Mesenchymal stem cell (in vitro differentiated cells and primary cell): ENCODE measurements at regions not wholly inside any gene's neighbourhood (a gene's known extent, or its start where the extent isn't known, plus 50 kb on each side); places are given as distances from the start of the nearest gene placed in this dataset.
"Not testable (repeated sequence)": the region's sequence is repeated elsewhere in the genome, so short reads cannot be mapped to it uniquely, and the experiment has no call there.

Experiments
- DNase-seq: peaks from one replicate; pipeline ENCODE4 v3.0.0-alpha.2; 2013
- H2AFZ ChIP-seq: one replicate; pipeline ENCODE4 v1.6.1; 2013; ENCODE audit warnings: low read depth, mild to moderate bottlenecking, control low read depth, inconsistent platforms, low read length, moderate library complexity
- H2AK5ac ChIP-seq: 2 replicates; pipeline ENCODE4 v1.6.1; 2013; ENCODE audit warnings: low read length, moderate library complexity, mild to moderate bottlenecking, inconsistent platforms; ENCODE audit not compliant: severe bottlenecking
- H2BK120ac ChIP-seq: one replicate; pipeline ENCODE4 v1.6.1; 2013; ENCODE audit warnings: low read depth, mild to moderate bottlenecking, inconsistent platforms, low read length, moderate library complexity
- H2BK12ac ChIP-seq, 2 experiments: one replicate each; pipeline ENCODE4 v1.6.1; 2013; ENCODE audit warnings: inconsistent platforms in 2 of 2, low read length in 2 of 2, mild to moderate bottlenecking in 2 of 2, moderate library complexity in 2 of 2, control low read depth in 1 of 2
- H2BK15ac ChIP-seq: one replicate; pipeline ENCODE4 v1.6.1; 2013; ENCODE audit warnings: mild to moderate bottlenecking, low read depth, inconsistent platforms; ENCODE audit not compliant: poor library complexity, severe bottlenecking
- H2BK5ac ChIP-seq: 2 replicates; pipeline ENCODE4 v1.6.1; 2013; ENCODE audit warnings: low read depth, mild to moderate bottlenecking, low read length, control low read depth, inconsistent platforms; ENCODE audit not compliant: poor library complexity, severe bottlenecking
- H3K14ac ChIP-seq, 2 experiments: one replicate each; pipeline ENCODE4 v1.6.1; 2013; ENCODE audit warnings: inconsistent platforms in 2 of 2, low read length in 2 of 2, control low read depth in 1 of 2, mild to moderate bottlenecking in 1 of 2, moderate library complexity in 1 of 2
- H3K18ac ChIP-seq, 2 experiments: one replicate each; pipeline ENCODE4 v1.6.1; 2013; ENCODE audit warnings: inconsistent platforms in 2 of 2, low read length in 2 of 2, control low read depth in 1 of 2, low read depth in 1 of 2, mild to moderate bottlenecking in 1 of 2
- H3K23ac ChIP-seq, 2 experiments: one replicate each; pipeline ENCODE4 v1.6.1; 2013; ENCODE audit warnings: inconsistent platforms in 2 of 2, low read length in 2 of 2, mild to moderate bottlenecking in 2 of 2, moderate library complexity in 2 of 2, control low read depth in 1 of 2
- H3K27ac ChIP-seq: 2 replicates; pipeline ENCODE4 v1.5.1; 2013; ENCODE audit warnings: mild to moderate bottlenecking, moderate library complexity, low read length, control low read depth, inconsistent platforms; ENCODE audit not compliant: poor library complexity, severe bottlenecking
- H3K27me3 ChIP-seq, 2 experiments: 2 replicates each; pipeline versions ENCODE4 v1.6.1 to v1.7.0; 2013; ENCODE audit warnings: low read length in 2 of 2, mild to moderate bottlenecking in 2 of 2, moderate library complexity in 2 of 2, control low read depth in 1 of 2, inconsistent platforms in 1 of 2; ENCODE audit not compliant: control insufficient read depth in 1 of 2, insufficient read depth in 1 of 2
- H3K36me3 ChIP-seq, 2 experiments: 2 replicates each; pipeline versions ENCODE4 v1.6.1 to v1.7.0; 2013; ENCODE audit warnings: low read length in 2 of 2, control low read depth in 1 of 2, inconsistent platforms in 1 of 2, low read depth in 1 of 2, mild to moderate bottlenecking in 1 of 2; ENCODE audit not compliant: insufficient read depth in 2 of 2, control insufficient read depth in 1 of 2
- H3K4ac ChIP-seq, 2 experiments: one replicate each; pipeline ENCODE4 v1.6.1; 2013; ENCODE audit warnings: inconsistent platforms in 2 of 2, low read length in 2 of 2, mild to moderate bottlenecking in 2 of 2, moderate library complexity in 2 of 2, control low read depth in 1 of 2, low read depth in 1 of 2
- H3K4me1 ChIP-seq: 2 replicates; pipeline ENCODE4 v1.6.1; 2013; ENCODE audit warnings: low read depth, low read length, control low read depth; ENCODE audit not compliant: control insufficient read depth, insufficient read depth
- H3K4me2 ChIP-seq: 2 replicates; pipeline ENCODE4 v1.6.1; 2013; ENCODE audit warnings: low read length, mild to moderate bottlenecking, inconsistent platforms; ENCODE audit not compliant: poor library complexity, severe bottlenecking
- H3K4me3 ChIP-seq, 2 experiments: 2 replicates each; pipeline versions ENCODE4 v1.5.1 to v1.7.0; 2013; ENCODE audit warnings: low read length in 2 of 2, mild to moderate bottlenecking in 2 of 2, control low read depth in 1 of 2, low read depth in 1 of 2; ENCODE audit not compliant: insufficient read depth in 1 of 2
- H3K79me1 ChIP-seq: replicated peaks from 2 replicates; pipeline ENCODE4 v1.6.1; 2013; ENCODE audit warnings: mild to moderate bottlenecking, control low read depth, low read length, inconsistent platforms; ENCODE audit not compliant: poor library complexity, severe bottlenecking
- H3K9ac ChIP-seq: 2 replicates; pipeline ENCODE4 v1.7.0; 2013; ENCODE audit warnings: mild to moderate bottlenecking, low read length, moderate library complexity
- H3K9me3 ChIP-seq: 2 replicates; pipeline ENCODE4 v1.7.0; 2013; ENCODE audit warnings: mild to moderate bottlenecking, low read length; ENCODE audit not compliant: control insufficient read depth
- H4K8ac ChIP-seq: one replicate; pipeline ENCODE4 v1.6.1; 2013; ENCODE audit warnings: inconsistent platforms, mild to moderate bottlenecking, low read length, moderate library complexity
- H4K91ac ChIP-seq: one replicate; pipeline ENCODE4 v1.6.1; 2013; ENCODE audit warnings: mild to moderate bottlenecking, low read length, inconsistent platforms
- WGBS: methylation state at CpG from one replicate; pipeline ENCODE4 v1.1.7; 2013; ENCODE audit warnings: mixed read lengths; 5-methylcytosine and 5-hydroxymethylcytosine counted together

GRCh38 chr3:135596563-135596962 is 369.0 kb upstream of the PPP2R3A start:
- no peak overlapping the region for H3K18ac ChIP-seq
- no peak overlapping the region for H3K14ac ChIP-seq
- no peak overlapping the region for H2BK12ac ChIP-seq
- H3K4me2 ChIP-seq, result no peak overlapping the region
- no peak overlapping the region for H2BK5ac ChIP-seq
- no peak overlapping the region for H2AK5ac ChIP-seq
- H2BK120ac ChIP-seq, result no peak overlapping the region
- WGBS, result 80% methylated on average over 1 of the region's 2 CpGs
- no peaks in the 10 kb centered on the region for H3K4me1 ChIP-seq
- no peak overlapping the region for H2AFZ ChIP-seq
- no peak overlapping the region for H3K27ac ChIP-seq
- no peaks in the 10 kb centered on the region for H3K36me3 ChIP-seq
- no peak overlapping the region for H3K4ac ChIP-seq
- H3K9ac ChIP-seq, result no peak overlapping the region
- H3K79me1 ChIP-seq, result no peaks in the 10 kb centered on the region
- H4K91ac ChIP-seq, result no peak overlapping the region
- no peak overlapping the region for H3K23ac ChIP-seq
- H3K4me3 ChIP-seq, result no peak overlapping the region
- no peak for DNase-seq
- no peaks in the 10 kb centered on the region for H3K27me3 ChIP-seq
- H3K9me3 ChIP-seq, result no peaks in the 10 kb centered on the region
- no peak overlapping the region for H4K8ac ChIP-seq
- H2BK15ac ChIP-seq, result no peak overlapping the region

GRCh38 chr3:135597855-135598254 is 367.7 kb upstream of the PPP2R3A start:
- H4K8ac ChIP-seq, result no peak overlapping the region
- H3K23ac ChIP-seq, result no peak overlapping the region
- H3K27me3 ChIP-seq, result no peaks in the 10 kb centered on the region
- H3K4me2 ChIP-seq, result no peak overlapping the region
- DNase-seq, result no peak
- 46% methylated on average over 2 of the region's 2 CpGs for WGBS
- H3K4me1 ChIP-seq, result no peaks in the 10 kb centered on the region
- no peak overlapping the region for H2BK15ac ChIP-seq
- H3K36me3 ChIP-seq, result no peaks in the 10 kb centered on the region
- H3K18ac ChIP-seq, result no peak overlapping the region
- H2BK120ac ChIP-seq, result no peak overlapping the region
- H2AK5ac ChIP-seq, result no peak overlapping the region
- H3K27ac ChIP-seq, result no peak overlapping the region
- no peak overlapping the region for H4K91ac ChIP-seq
- H3K4ac ChIP-seq, result no peak overlapping the region
- no peaks in the 10 kb centered on the region for H3K79me1 ChIP-seq
- H3K14ac ChIP-seq, result no peak overlapping the region
- no peak overlapping the region for H2BK12ac ChIP-seq
- H2BK5ac ChIP-seq, result no peak overlapping the region
- no peak overlapping the region for H3K9ac ChIP-seq
- H3K9me3 ChIP-seq, result no peaks in the 10 kb centered on the region
- no peak overlapping the region for H3K4me3 ChIP-seq
- no peak overlapping the region for H2AFZ ChIP-seq

GRCh38 chr3:135598597-135598996 is 366.9 kb upstream of the PPP2R3A start:
- Histone ChIP-seq H3K18ac (no peak overlapping the region), H3K23ac (no peak overlapping the region), H4K91ac (no peak overlapping the region), H3K9me3 (no peaks in the 10 kb centered on the region), H3K27me3 (no peaks in the 10 kb centered on the region), H4K8ac (no peak overlapping the region), H2BK5ac (no peak overlapping the region), H3K4me2 (no peak overlapping the region), H3K36me3 (no peaks in the 10 kb centered on the region), H3K4me1 (no peaks in the 10 kb centered on the region), H3K9ac (no peak overlapping the region), H3K14ac (no peak overlapping the region), H2AFZ (no peak overlapping the region), H2AK5ac (no peak overlapping the region), H3K79me1 (no peaks in the 10 kb centered on the region), H2BK15ac (no peak overlapping the region), H3K4ac (no peak overlapping the region), H3K27ac (no peak overlapping the region), H3K4me3 (no peak overlapping the region), H2BK12ac (no peak overlapping the region), H2BK120ac (no peak overlapping the region)
- 100% methylated on average over 1 of the region's 2 CpGs for WGBS
- no peak for DNase-seq

- H3K4me1 ChIP-seq, H2BK15ac ChIP-seq, H3K18ac ChIP-seq, H2BK120ac ChIP-seq, H3K9me3 ChIP-seq, H3K9ac ChIP-seq, H3K79me1 ChIP-seq, H2AFZ ChIP-seq, H3K36me3 ChIP-seq, H2BK5ac ChIP-seq, H3K27ac ChIP-seq, H3K4ac ChIP-seq, H3K4me3 ChIP-seq, H4K91ac ChIP-seq, H4K8ac ChIP-seq, H2AK5ac ChIP-seq, DNase-seq, H3K23ac ChIP-seq, H3K14ac ChIP-seq, H2BK12ac ChIP-seq, H3K27me3 ChIP-seq, H3K4me2 ChIP-seq: not testable (repeated sequence)
- WGBS, result 70% methylated on average over 8 of the region's 10 CpGs
Measured at GRCh38 chr3:135604512-135604911, 361.0 kb upstream of the PPP2R3A start.
